Upper lobe of left lung (tissue), 6 donors: ENCODE measurements at regions not wholly inside any gene's neighbourhood (a gene's known extent, or its start where the extent isn't known, plus 50 kb on each side); places are given as distances from the start of the nearest gene placed in this dataset.

Experiments used
- ATAC-seq, 2 donors: fragments of 200-7000 bp; cut with Tn5 transposase; one replicate each; pipeline ENCODE4 v1.9.1; 2022; ENCODE audit warnings: mild to moderate bottlenecking in 2 of 2, moderate library complexity in 2 of 2; ENCODE audit not compliant: low FRiP score in 2 of 2
- DNase-seq, 2 donors: peaks; one replicate each; pipeline ENCODE4 v3.0.0-alpha.2; 2019 to 2020
- H3K27ac ChIP-seq, 4 donors: fragments of 200-600 bp; sonication (generic); one replicate each; pipeline ENCODE4 v1.5.1; 2016 to 2019
- H3K27me3 ChIP-seq, 4 donors: fragments of 200-600 bp; sonication (generic); one replicate each; pipeline ENCODE4 v1.5.1; 2017 to 2019
- H3K36me3 ChIP-seq, 4 donors: fragments of 200-600 bp; sonication (generic); one replicate each; pipeline ENCODE4 v1.5.1; 2016 to 2019
- H3K4me1 ChIP-seq, 4 donors: fragments of 200-600 bp; sonication (generic); one replicate each; pipeline ENCODE4 v1.5.1; 2018 to 2019
- H3K4me3 ChIP-seq, 4 donors: fragments of 200-600 bp; sonication (generic); one replicate each; pipeline ENCODE4 v1.5.1; 2017 to 2019; ENCODE audit warnings: mild to moderate bottlenecking in 2 of 4, moderate library complexity in 1 of 4
- H3K9me3 ChIP-seq, 4 donors: fragments of 200-600 bp; sonication (generic); one replicate each; pipeline ENCODE4 v1.5.1; 2018 to 2019
- CTCF ChIP-seq, 6 experiments: fragments of 450-650 bp in 4 of 6; fragments of 200-600 bp in 2 of 6; sonication (generic) in 2 of 6; IDR thresholded peaks; one replicate each; pipeline ENCODE4 v1.5.1; 2016 to 2019; ENCODE audit warnings: antibody characterized with exemption in 6 of 6
- EP300 ChIP-seq, 4 donors: sonication (generic); formaldehyde crosslinking; IDR thresholded peaks; one replicate each; pipeline ENCODE4 v1.5.1; 2017; ENCODE audit warnings: antibody characterized with exemption in 4 of 4, control low read depth in 2 of 4
- POLR2A ChIP-seq, 4 donors: fragments of 450-650 bp; IDR thresholded peaks; one replicate each; pipeline ENCODE4 v1.5.1; 2016 to 2017; ENCODE audit warnings: antibody characterized with exemption in 4 of 4, mild to moderate bottlenecking in 2 of 4
- POLR2AphosphoS5 ChIP-seq, 2 donors: sonication (generic); formaldehyde crosslinking; IDR thresholded peaks; one replicate each; pipeline ENCODE4 v1.5.1; 2017; ENCODE audit warnings: antibody characterized with exemption in 2 of 2
- WGBS, 2 donors: methylation state at CpG; one replicate each; pipeline ENCODE4 v1.1.5; 2017 to 2018; 5-methylcytosine and 5-hydroxymethylcytosine counted together
- donor health status: DM: no; HTN: no; CAD: no; lungs with moderate emphysema.
- donor health status: DM: no; HTN: yes; CAD: no; lungs with severe emphysema.

GRCh38 chr15:62218841-62219240 lies 53.8 kb upstream of the C2CD4B start:
- 96% methylated on average over 15 of the region's 15 CpGs for WGBS, 2 donors
- H3K36me3 ChIP-seq: no peaks in the 10 kb centered on the region
- no peak overlapping the region for H3K4me3 ChIP-seq
- no peaks in the 10 kb centered on the region for H3K4me1 ChIP-seq
- H3K27ac ChIP-seq: no peak overlapping the region
- H3K9me3 ChIP-seq: peaks cover 0 to 29% (median 21%) of the 10 kb centered on the region in 4 donors
- H3K27me3 ChIP-seq: no peaks in the 10 kb centered on the region
- ATAC-seq (no peak), DNase-seq (peak in 1 of 2 donors; percentile 57)
- TF ChIP-seq POLR2AphosphoS5 (IDR thresholded peaks at IDR 0.05): no peak

DNA sequence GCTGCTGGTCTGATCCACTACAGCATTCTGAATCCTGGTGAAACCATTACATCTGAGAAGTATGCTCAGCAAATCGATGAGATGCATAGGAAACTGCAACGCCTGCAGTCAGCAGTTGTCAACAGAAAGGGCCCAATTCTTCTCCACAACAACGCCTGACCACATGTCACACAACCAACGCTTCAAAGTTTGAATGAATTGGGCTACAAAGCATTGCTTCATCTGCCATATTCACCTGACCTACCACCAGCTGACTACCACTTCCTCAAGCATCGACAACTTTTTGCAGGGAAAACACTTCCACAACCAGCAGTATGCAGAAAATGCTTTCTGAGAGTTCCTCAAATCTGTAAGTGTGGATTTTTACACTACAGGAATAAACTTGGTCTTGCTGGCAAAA lies 54.7 kb upstream of the C2CD4B start:
- H3K9me3 ChIP-seq: peaks cover 0 to 29% (median 21%) of the 10 kb centered on the region in 4 donors
- H3K36me3 ChIP-seq: no peaks in the 10 kb centered on the region
- TF ChIP-seq CTCF (IDR thresholded peaks at IDR 0.05): no peak
- no peak for TF ChIP-seq POLR2AphosphoS5 (IDR thresholded peaks at IDR 0.05)
- no peak for TF ChIP-seq POLR2A (IDR thresholded peaks at IDR 0.05)
- TF ChIP-seq EP300 (IDR thresholded peaks at IDR 0.05): no peak
- ATAC-seq (no peak), DNase-seq (no peak)
- no peak overlapping the region for H3K27ac ChIP-seq
- no peaks in the 10 kb centered on the region for H3K27me3 ChIP-seq
- 81 to 86% methylated on average over 5 of the region's 5 CpGs for WGBS, 2 donors
- no peak overlapping the region for H3K4me3 ChIP-seq
- no peaks in the 10 kb centered on the region for H3K4me1 ChIP-seq

GRCh38 chr15:62223020-62223419 lies 57.9 kb upstream of the C2CD4B start:
- WGBS, 2 donors: 74 to 79% methylated on average over 2 of the region's 2 CpGs
- DNase-seq (no peak), ATAC-seq (no peak)
- TF ChIP-seq EP300 (IDR thresholded peaks at IDR 0.05) (no peak), POLR2A (IDR thresholded peaks at IDR 0.05) (no peak), POLR2AphosphoS5 (IDR thresholded peaks at IDR 0.05) (no peak), CTCF (IDR thresholded peaks at IDR 0.05) (no peak)
- no peaks in the 10 kb centered on the region for H3K36me3 ChIP-seq
- no peaks in the 10 kb centered on the region for H3K27me3 ChIP-seq
- H3K4me1 ChIP-seq: no peaks in the 10 kb centered on the region
- H3K27ac ChIP-seq: no peak overlapping the region
- no peak overlapping the region for H3K4me3 ChIP-seq
- H3K9me3 ChIP-seq: peaks cover 0 to under 1% (median 0%) of the 10 kb centered on the region in 4 donors

DNA sequence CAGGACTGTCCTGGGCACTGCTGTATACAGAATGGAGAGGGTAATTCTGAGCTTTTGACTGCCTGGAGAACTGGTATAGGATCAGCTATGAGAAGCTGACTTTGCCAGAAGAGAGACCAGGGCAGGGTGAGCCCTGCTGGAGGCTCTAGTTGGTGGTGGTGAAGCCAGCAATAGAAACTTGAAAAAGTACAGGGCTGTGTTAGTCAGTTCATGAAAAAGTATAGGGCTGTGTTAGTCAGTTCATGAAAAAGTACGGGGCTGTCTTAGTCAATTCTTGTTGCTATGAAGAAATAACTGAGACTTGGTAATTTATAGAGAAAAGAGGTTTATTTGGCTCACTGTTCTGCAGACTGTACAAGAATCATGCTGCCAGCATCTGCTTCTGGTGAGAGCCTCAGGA lies 63.5 kb upstream of the C2CD4B start:
- DNase-seq (no peak), ATAC-seq (no peak)
- WGBS, 2 donors: 89 to 93% methylated on average over 1 of the region's 1 CpG
- H3K9me3 ChIP-seq: no peaks in the 10 kb centered on the region
- no peaks in the 10 kb centered on the region for H3K36me3 ChIP-seq
- no peaks in the 10 kb centered on the region for H3K27me3 ChIP-seq
- H3K4me1 ChIP-seq: no peaks in the 10 kb centered on the region
- TF ChIP-seq CTCF (IDR thresholded peaks at IDR 0.05): no peak
- no peak for TF ChIP-seq POLR2A (IDR thresholded peaks at IDR 0.05)
- TF ChIP-seq EP300 (IDR thresholded peaks at IDR 0.05): no peak
- TF ChIP-seq POLR2AphosphoS5 (IDR thresholded peaks at IDR 0.05): no peak
- no peak overlapping the region for H3K4me3 ChIP-seq
- H3K27ac ChIP-seq: no peak overlapping the region

- TF ChIP-seq POLR2AphosphoS5 (IDR thresholded peaks at IDR 0.05) (no peak), EP300 (IDR thresholded peaks at IDR 0.05) (no peak), POLR2A (IDR thresholded peaks at IDR 0.05) (no peak), CTCF (IDR thresholded peaks at IDR 0.05) (no peak)
- H3K27me3 ChIP-seq: no peaks in the 10 kb centered on the region
- H3K36me3 ChIP-seq: no peaks in the 10 kb centered on the region
- H3K4me1 ChIP-seq: no peaks in the 10 kb centered on the region
- no peak overlapping the region for H3K4me3 ChIP-seq
- 76 to 83% methylated on average over 3 of the region's 3 CpGs for WGBS, 2 donors
- no peaks in the 10 kb centered on the region for H3K9me3 ChIP-seq
- ATAC-seq (no peak), DNase-seq (no peak)
- no peak overlapping the region for H3K27ac ChIP-seq
These were observed 66.8 kb upstream of the C2CD4B start for GRCh38 chr15:62231856-62232255.
